Cerebellar cortex (tissue), 1 donor: ENCODE measurements at regions not wholly inside any gene's neighbourhood (a gene's known extent, or its start where the extent isn't known, plus 50 kb on each side); places are given as distances from the start of the nearest gene placed in this dataset.
"Not testable (repeated sequence)": the region's sequence is repeated elsewhere in the genome, so short reads cannot be mapped to it uniquely, and the experiment has no call there.

Experiments used
- DNase-seq: peaks from one replicate; pipeline ENCODE4 v3.0.0-alpha.2; 2015; ENCODE audit warnings: low spot score

GRCh38 chr17:77619851-77620250 lies 338.7 kb upstream of the TNRC6C start:
- DNase-seq: no peak

- no peak for DNase-seq
These were observed 338.2 kb upstream of the TNRC6C start for GRCh38 chr17:77620282-77620681.

GRCh38 chr17:77622084-77622483 lies 336.4 kb upstream of the TNRC6C start:
- DNase-seq: not testable (repeated sequence)

- DNase-seq: no peak
These were observed 335.9 kb upstream of the TNRC6C start for GRCh38 chr17:77622647-77623046.

GRCh38 chr17:77623321-77623720 lies 335.2 kb upstream of the TNRC6C start:
- not testable (repeated sequence) for DNase-seq

- no peak for DNase-seq
These were observed 330.5 kb upstream of the TNRC6C start for GRCh38 chr17:77628035-77628434.

GRCh38 chr17:77629284-77629683 lies 329.2 kb upstream of the TNRC6C start:
- not testable (repeated sequence) for DNase-seq

GRCh38 chr17:77631307-77631706 lies 327.2 kb upstream of the TNRC6C start:
- DNase-seq: no peak

GRCh38 chr17:77632619-77633018 lies 325.9 kb upstream of the TNRC6C start:
- no peak for DNase-seq

GRCh38 chr17:77634710-77635109 lies 323.8 kb upstream of the TNRC6C start:
- DNase-seq: no peak

GRCh38 chr17:77635176-77635575 lies 323.3 kb upstream of the TNRC6C start:
- DNase-seq: no peak

GRCh38 chr17:77635785-77636184 lies 322.7 kb upstream of the TNRC6C start:
- DNase-seq: not testable (repeated sequence)

GRCh38 chr17:77636835-77637817 lies 321.4 kb upstream of the TNRC6C start:
- no peak for DNase-seq

- peak; percentile 12 for DNase-seq
These were observed 320.5 kb upstream of the TNRC6C start for GRCh38 chr17:77637818-77638575.

GRCh38 chr17:77640252-77640651 lies 318.3 kb upstream of the TNRC6C start:
- no peak for DNase-seq

- no peak for DNase-seq
These were observed 317.4 kb upstream of the TNRC6C start for GRCh38 chr17:77640916-77641605.

- DNase-seq: no peak
These were observed 316.8 kb upstream of the TNRC6C start for GRCh38 chr17:77641718-77642117.

GRCh38 chr17:77644181-77645071 lies 314.1 kb upstream of the TNRC6C start:
- peak; percentile 77 for DNase-seq

GRCh38 chr17:77645072-77646045 lies 313.1 kb upstream of the TNRC6C start:
- DNase-seq: no peak

GRCh38 chr17:77646046-77646430 lies 312.5 kb upstream of the TNRC6C start:
- no peak for DNase-seq
